ENCODE measurements at regions not wholly inside any gene's neighbourhood (a gene's known extent, or its start where the extent isn't known, plus 50 kb on each side); places are given as distances from the start of the nearest gene placed in this dataset.

- Mint-ChIP-seq H3K27me3 (no peaks in the 10 kb centered on the region), H3K4me3 (peak overlapping the region; percentile 35 to 88 (median 73)), H3K4me1 (peaks cover 40 to 54% (median 53%) of the 10 kb centered on the region in 3 donors), H3K27ac (peak overlapping the region; percentile 74 to 98 (median 86)), H3K36me3 (peaks cover 3 to 25% (median 5%) of the 10 kb centered on the region in 3 donors), H3K9me3 (peaks cover 0 to 17% (median 5%) of the 10 kb centered on the region in 5 donors)
- ChIA-PET POLR2A (interaction anchor here (0.7 kb wide), 2 partner anchors 69 to 106 kb away, joined by 4 to 5 read pairs; no protein-coding TSS in a partner anchor), CTCF (no interaction called here)
- Histone ChIP-seq H3K27ac (ENCODE audit: low read depth, low read length) (no peak overlapping the region), H3K4me3 (ENCODE audit: low read length) (no peak overlapping the region), H3K4me1 (ENCODE audit: insufficient read depth, low read length) (peaks cover 25% of the 10 kb centered on the region), H3K36me3 (ENCODE audit: insufficient read depth, low read length) (no peaks in the 10 kb centered on the region), H3K9me3 (ENCODE audit: low read length) (no peaks in the 10 kb centered on the region), H3K27me3 (ENCODE audit: insufficient read depth, low read length, poor library complexity, severe bottlenecking) (no peaks in the 10 kb centered on the region)
- peak in 1 of 5 donors; percentile 57 for DNase-seq
These were observed 231.0 kb upstream of the B3GALT2 start for GRCh38 chr1:193417403-193417802.

GRCh38 chr1:193416226-193417024, 230.0 kb upstream of the B3GALT2 start:
- Mint-ChIP-seq H3K36me3 (peaks cover 3 to 29% (median 5%) of the 10 kb centered on the region in 3 donors), H3K9me3 (peaks cover 0 to 17% (median 5%) of the 10 kb centered on the region in 5 donors), H3K27me3 (no peaks in the 10 kb centered on the region), H3K4me3 (peak overlapping the region in 3 of 7 donors; percentile 3 to 8 (median 5)), H3K27ac (peak overlapping the region; percentile 12 to 84 (median 60)), H3K4me1 (peaks cover 50 to 64% (median 62%) of the 10 kb centered on the region in 3 donors)
- Histone ChIP-seq H3K36me3 (ENCODE audit: insufficient read depth, low read length) (no peaks in the 10 kb centered on the region), H3K4me3 (ENCODE audit: low read length) (no peak overlapping the region), H3K4me1 (ENCODE audit: insufficient read depth, low read length) (peaks cover 34% of the 10 kb centered on the region), H3K9me3 (ENCODE audit: low read length) (no peaks in the 10 kb centered on the region), H3K27me3 (ENCODE audit: insufficient read depth, low read length, poor library complexity, severe bottlenecking) (no peaks in the 10 kb centered on the region), H3K27ac (ENCODE audit: low read depth, low read length) (no peak overlapping the region)
- DNase-seq: no peak
- CTCF ChIA-PET: interaction anchor here (0.7 kb wide), 1 partner anchor 9 kb away, joined by 3 read pairs; no protein-coding TSS in a partner anchor
- POLR2A ChIA-PET: no interaction called here

GRCh38 chr1:193415256-193415655, 228.8 kb upstream of the B3GALT2 start:
- H3K4me1 ChIP-seq (ENCODE audit: insufficient read depth, low read length): peaks cover 40% of the 10 kb centered on the region
- H3K27ac ChIP-seq (ENCODE audit: low read depth, low read length): no peak overlapping the region
- H3K4me3 Mint-ChIP-seq: no peak overlapping the region
- no peaks in the 10 kb centered on the region for H3K36me3 ChIP-seq (ENCODE audit: insufficient read depth, low read length)
- H3K4me3 ChIP-seq (ENCODE audit: low read length): no peak overlapping the region
- peaks cover 0 to 17% (median 5%) of the 10 kb centered on the region in 5 donors for H3K9me3 Mint-ChIP-seq
- peaks cover 3 to 31% (median 5%) of the 10 kb centered on the region in 3 donors for H3K36me3 Mint-ChIP-seq
- no peaks in the 10 kb centered on the region for H3K27me3 Mint-ChIP-seq
- no peaks in the 10 kb centered on the region for H3K27me3 ChIP-seq (ENCODE audit: insufficient read depth, low read length, poor library complexity, severe bottlenecking)
- no peak for DNase-seq
- ChIA-PET POLR2A (no interaction called here), CTCF (interaction anchor here (1.0 kb wide), 1 partner anchor 121 kb away, joined by 3 read pairs; no protein-coding TSS in a partner anchor)
- H3K4me1 Mint-ChIP-seq: peaks cover 52 to 66% (median 64%) of the 10 kb centered on the region in 3 donors
- H3K27ac Mint-ChIP-seq: peak overlapping the region in 3 of 8 donors; percentile 18 to 41 (median 35)
- no peaks in the 10 kb centered on the region for H3K9me3 ChIP-seq (ENCODE audit: low read length)

- Mint-ChIP-seq H3K4me1 (peaks cover 49 to 60% (median 53%) of the 10 kb centered on the region in 3 donors), H3K27ac (peak overlapping the region in 3 of 8 donors; percentile 11 to 64 (median 49)), H3K36me3 (peaks cover 3 to 44% (median 5%) of the 10 kb centered on the region in 3 donors), H3K9me3 (peaks cover 0 to 17% (median 5%) of the 10 kb centered on the region in 5 donors), H3K4me3 (peak overlapping the region in 1 of 7 donors; percentile 38), H3K27me3 (no peaks in the 10 kb centered on the region)
- CTCF ChIA-PET: no interaction called here
- Histone ChIP-seq H3K4me1 (ENCODE audit: insufficient read depth, low read length) (peaks cover 32% of the 10 kb centered on the region), H3K9me3 (ENCODE audit: low read length) (no peaks in the 10 kb centered on the region), H3K36me3 (ENCODE audit: insufficient read depth, low read length) (no peaks in the 10 kb centered on the region), H3K27me3 (ENCODE audit: insufficient read depth, low read length, poor library complexity, severe bottlenecking) (no peaks in the 10 kb centered on the region), H3K27ac (ENCODE audit: low read depth, low read length) (no peak overlapping the region), H3K4me3 (ENCODE audit: low read length) (no peak overlapping the region)
- no peak for DNase-seq
- POLR2A ChIA-PET: no interaction called here
These were observed 227.0 kb upstream of the B3GALT2 start for GRCh38 chr1:193413376-193413775.

GRCh38 chr1:193412748-193413147, 226.3 kb upstream of the B3GALT2 start:
- H3K36me3 ChIP-seq (ENCODE audit: insufficient read depth, low read length): no peaks in the 10 kb centered on the region
- H3K4me3 ChIP-seq (ENCODE audit: low read length): no peak overlapping the region
- Mint-ChIP-seq H3K36me3 (peaks cover 3 to 45% (median 5%) of the 10 kb centered on the region in 3 donors), H3K27ac (peak overlapping the region in 5 of 8 donors; percentile 57 to 87 (median 64)), H3K9me3 (peaks cover 0 to 17% (median 5%) of the 10 kb centered on the region in 5 donors), H3K4me3 (no peak overlapping the region), H3K4me1 (peaks cover 43 to 55% (median 47%) of the 10 kb centered on the region in 3 donors), H3K27me3 (no peaks in the 10 kb centered on the region)
- H3K9me3 ChIP-seq (ENCODE audit: low read length): no peaks in the 10 kb centered on the region
- DNase-seq: no peak
- ChIA-PET CTCF (no interaction called here), POLR2A (no interaction called here)
- no peaks in the 10 kb centered on the region for H3K27me3 ChIP-seq (ENCODE audit: insufficient read depth, low read length, poor library complexity, severe bottlenecking)
- peaks cover 25% of the 10 kb centered on the region for H3K4me1 ChIP-seq (ENCODE audit: insufficient read depth, low read length)
- H3K27ac ChIP-seq (ENCODE audit: low read depth, low read length): no peak overlapping the region

GRCh38 chr1:193411714-193412113, 225.3 kb upstream of the B3GALT2 start:
- ChIA-PET POLR2A (no interaction called here), CTCF (interaction anchor here (0.6 kb wide), 1 partner anchor 27 kb away, joined by 3 read pairs; no protein-coding TSS in a partner anchor)
- Mint-ChIP-seq H3K36me3 (peaks cover 3 to 45% (median 6%) of the 10 kb centered on the region in 3 donors), H3K27me3 (no peaks in the 10 kb centered on the region), H3K9me3 (peaks cover 0 to 17% (median 5%) of the 10 kb centered on the region in 5 donors), H3K4me3 (peak overlapping the region; percentile 5 to 65 (median 37)), H3K27ac (peak overlapping the region; percentile 57 to 95 (median 86)), H3K4me1 (peaks cover 41 to 53% (median 44%) of the 10 kb centered on the region in 3 donors)
- peak overlapping the region; percentile 12 for H3K4me3 ChIP-seq (ENCODE audit: low read length)
- no peak overlapping the region for H3K27ac ChIP-seq (ENCODE audit: low read depth, low read length)
- no peaks in the 10 kb centered on the region for H3K27me3 ChIP-seq (ENCODE audit: insufficient read depth, low read length, poor library complexity, severe bottlenecking)
- H3K36me3 ChIP-seq (ENCODE audit: insufficient read depth, low read length): no peaks in the 10 kb centered on the region
- no peaks in the 10 kb centered on the region for H3K9me3 ChIP-seq (ENCODE audit: low read length)
- peak in 1 of 5 donors; percentile 15 for DNase-seq
- peaks cover 25% of the 10 kb centered on the region for H3K4me1 ChIP-seq (ENCODE audit: insufficient read depth, low read length)

- Mint-ChIP-seq H3K27ac (peak overlapping the region in 1 of 8 donors; percentile 86), H3K4me3 (no peak overlapping the region), H3K4me1 (peaks cover 36 to 53% (median 44%) of the 10 kb centered on the region in 3 donors), H3K9me3 (peaks cover 0 to 17% (median 5%) of the 10 kb centered on the region in 5 donors), H3K36me3 (peaks cover 3 to 41% (median 6%) of the 10 kb centered on the region in 3 donors), H3K27me3 (no peaks in the 10 kb centered on the region)
- Histone ChIP-seq H3K27me3 (ENCODE audit: insufficient read depth, low read length, poor library complexity, severe bottlenecking) (no peaks in the 10 kb centered on the region), H3K27ac (ENCODE audit: low read depth, low read length) (no peak overlapping the region), H3K4me1 (ENCODE audit: insufficient read depth, low read length) (peaks cover 29% of the 10 kb centered on the region), H3K9me3 (ENCODE audit: low read length) (no peaks in the 10 kb centered on the region), H3K4me3 (ENCODE audit: low read length) (no peak overlapping the region), H3K36me3 (ENCODE audit: insufficient read depth, low read length) (no peaks in the 10 kb centered on the region)
- ChIA-PET CTCF (no interaction called here), POLR2A (no interaction called here)
- no peak for DNase-seq
These were observed 224.8 kb upstream of the B3GALT2 start for GRCh38 chr1:193411215-193411614.

- H3K4me1 ChIP-seq (ENCODE audit: insufficient read depth, low read length): peaks cover 29% of the 10 kb centered on the region
- Mint-ChIP-seq H3K9me3 (peaks cover 0 to 10% (median 5%) of the 10 kb centered on the region in 5 donors), H3K4me3 (peak overlapping the region in 1 of 7 donors; percentile 32), H3K27me3 (no peaks in the 10 kb centered on the region), H3K27ac (peak overlapping the region in 7 of 8 donors; percentile 13 to 96 (median 76)), H3K36me3 (peaks cover 2 to 38% (median 3%) of the 10 kb centered on the region in 3 donors), H3K4me1 (peaks cover 29 to 44% (median 35%) of the 10 kb centered on the region in 3 donors)
- no peak overlapping the region for H3K4me3 ChIP-seq (ENCODE audit: low read length)
- ChIA-PET POLR2A (no interaction called here), CTCF (no interaction called here)
- no peak for DNase-seq
- no peaks in the 10 kb centered on the region for H3K27me3 ChIP-seq (ENCODE audit: insufficient read depth, low read length, poor library complexity, severe bottlenecking)
- H3K27ac ChIP-seq (ENCODE audit: low read depth, low read length): no peak overlapping the region
- H3K36me3 ChIP-seq (ENCODE audit: insufficient read depth, low read length): no peaks in the 10 kb centered on the region
- no peaks in the 10 kb centered on the region for H3K9me3 ChIP-seq (ENCODE audit: low read length)
These were observed 222.4 kb upstream of the B3GALT2 start for GRCh38 chr1:193408782-193409293.
